ENCODE measurements at regions not wholly inside any gene's neighbourhood (a gene's known extent, or its start where the extent isn't known, plus 50 kb on each side); places are given as distances from the start of the nearest gene placed in this dataset.

- Histone ChIP-seq H3K4me3 (ENCODE audit: low read depth in 1 of 2, low read length in 2 of 2) (no peak overlapping the region), H3K9me3 (ENCODE audit: control insufficient read depth in 1 of 2, low read length in 2 of 2) (no peaks in the 10 kb centered on the region), H3K27ac (ENCODE audit: low read length) (no peak overlapping the region), H3K36me3 (ENCODE audit: control insufficient read depth in 1 of 2, insufficient read depth in 2 of 2, low read length in 2 of 2) (no peaks in the 10 kb centered on the region), H3K4me1 (ENCODE audit: control insufficient read depth in 1 of 2, insufficient read depth in 2 of 2, low read length in 2 of 2) (peaks cover 0 to 9% of the 10 kb centered on the region in 2 donors), H3K27me3 (ENCODE audit: low read depth, low read length) (no peaks in the 10 kb centered on the region)
Measured at GRCh38 chr7:15757041-15758000, 70.8 kb upstream of the MEOX2 start.

GRCh38 chr7:15755061-15755460 lies 68.6 kb upstream of the MEOX2 start:
- Histone ChIP-seq H3K4me1 (ENCODE audit: control insufficient read depth in 1 of 2, insufficient read depth in 2 of 2, low read length in 2 of 2) (peaks cover 0 to 9% of the 10 kb centered on the region in 2 donors), H3K4me3 (ENCODE audit: low read depth in 1 of 2, low read length in 2 of 2) (no peak overlapping the region), H3K27ac (ENCODE audit: low read length) (no peak overlapping the region), H3K36me3 (ENCODE audit: control insufficient read depth in 1 of 2, insufficient read depth in 2 of 2, low read length in 2 of 2) (no peaks in the 10 kb centered on the region), H3K27me3 (ENCODE audit: low read depth, low read length) (no peaks in the 10 kb centered on the region), H3K9me3 (ENCODE audit: control insufficient read depth in 1 of 2, low read length in 2 of 2) (no peaks in the 10 kb centered on the region)

- H3K36me3 ChIP-seq (ENCODE audit: control insufficient read depth in 1 of 2, insufficient read depth in 2 of 2, low read length in 2 of 2) = no peaks in the 10 kb centered on the region
- H3K27ac ChIP-seq (ENCODE audit: low read length) = no peak overlapping the region
- peaks cover 0 to 9% of the 10 kb centered on the region in 2 donors for H3K4me1 ChIP-seq (ENCODE audit: control insufficient read depth in 1 of 2, insufficient read depth in 2 of 2, low read length in 2 of 2)
Measured at GRCh38 chr7:15753887-15754579, 67.5 kb upstream of the MEOX2 start.

GRCh38 chr7:15752377-15752776 lies 65.9 kb upstream of the MEOX2 start:
- H3K27me3 ChIP-seq (ENCODE audit: low read depth, low read length) = no peaks in the 10 kb centered on the region
- no peaks in the 10 kb centered on the region for H3K36me3 ChIP-seq (ENCODE audit: control insufficient read depth in 1 of 2, insufficient read depth in 2 of 2, low read length in 2 of 2)
- H3K4me1 ChIP-seq (ENCODE audit: control insufficient read depth in 1 of 2, insufficient read depth in 2 of 2, low read length in 2 of 2) = peaks cover 0 to 18% of the 10 kb centered on the region in 2 donors
- no peak overlapping the region for H3K27ac ChIP-seq (ENCODE audit: low read length)
- no peak overlapping the region for H3K4me3 ChIP-seq (ENCODE audit: low read depth in 1 of 2, low read length in 2 of 2)
- no peaks in the 10 kb centered on the region for H3K9me3 ChIP-seq (ENCODE audit: control insufficient read depth in 1 of 2, low read length in 2 of 2)

More at GRCh38 chr7:15753887-15754579, 67.5 kb upstream of the MEOX2 start:
- H3K9me3 ChIP-seq (ENCODE audit: control insufficient read depth in 1 of 2, low read length in 2 of 2) = no peaks in the 10 kb centered on the region
- no peak overlapping the region for H3K4me3 ChIP-seq (ENCODE audit: low read depth in 1 of 2, low read length in 2 of 2)
- H3K27me3 ChIP-seq (ENCODE audit: low read depth, low read length) = no peaks in the 10 kb centered on the region

GRCh38 chr7:15751191-15751701 lies 64.8 kb upstream of the MEOX2 start:
- Histone ChIP-seq H3K9me3 (ENCODE audit: control insufficient read depth in 1 of 2, low read length in 2 of 2) (no peaks in the 10 kb centered on the region), H3K4me3 (ENCODE audit: low read depth in 1 of 2, low read length in 2 of 2) (no peak overlapping the region), H3K36me3 (ENCODE audit: control insufficient read depth in 1 of 2, insufficient read depth in 2 of 2, low read length in 2 of 2) (no peaks in the 10 kb centered on the region), H3K4me1 (ENCODE audit: control insufficient read depth in 1 of 2, insufficient read depth in 2 of 2, low read length in 2 of 2) (peaks cover 0 to 16% of the 10 kb centered on the region in 2 donors), H3K27me3 (ENCODE audit: low read depth, low read length) (no peaks in the 10 kb centered on the region), H3K27ac (ENCODE audit: low read length) (no peak overlapping the region)

- H3K4me1 ChIP-seq (ENCODE audit: control insufficient read depth in 1 of 2, insufficient read depth in 2 of 2, low read length in 2 of 2) = peaks cover 0 to 16% of the 10 kb centered on the region in 2 donors
Measured at GRCh38 chr7:15750727-15751126, 64.2 kb upstream of the MEOX2 start.

GRCh38 chr7:15749631-15750030 lies 63.1 kb upstream of the MEOX2 start:
- Histone ChIP-seq H3K4me1 (ENCODE audit: control insufficient read depth in 1 of 2, insufficient read depth in 2 of 2, low read length in 2 of 2) (peaks cover 0 to 16% of the 10 kb centered on the region in 2 donors), H3K27me3 (ENCODE audit: low read depth, low read length) (no peaks in the 10 kb centered on the region), H3K27ac (ENCODE audit: low read length) (no peak overlapping the region), H3K36me3 (ENCODE audit: control insufficient read depth in 1 of 2, insufficient read depth in 2 of 2, low read length in 2 of 2) (no peaks in the 10 kb centered on the region), H3K9me3 (ENCODE audit: control insufficient read depth in 1 of 2, low read length in 2 of 2) (no peaks in the 10 kb centered on the region), H3K4me3 (ENCODE audit: low read depth in 1 of 2, low read length in 2 of 2) (no peak overlapping the region)

More at GRCh38 chr7:15750727-15751126, 64.2 kb upstream of the MEOX2 start:
- H3K27me3 ChIP-seq (ENCODE audit: low read depth, low read length) = no peaks in the 10 kb centered on the region
- H3K36me3 ChIP-seq (ENCODE audit: control insufficient read depth in 1 of 2, insufficient read depth in 2 of 2, low read length in 2 of 2) = no peaks in the 10 kb centered on the region
- no peak overlapping the region for H3K4me3 ChIP-seq (ENCODE audit: low read depth in 1 of 2, low read length in 2 of 2)
- H3K9me3 ChIP-seq (ENCODE audit: control insufficient read depth in 1 of 2, low read length in 2 of 2) = no peaks in the 10 kb centered on the region
- H3K27ac ChIP-seq (ENCODE audit: low read length) = no peak overlapping the region

GRCh38 chr7:15747712-15748111 lies 61.2 kb upstream of the MEOX2 start:
- H3K4me3 ChIP-seq (ENCODE audit: low read depth in 1 of 2, low read length in 2 of 2) = no peak overlapping the region
- H3K27ac ChIP-seq (ENCODE audit: low read length) = no peak overlapping the region
- no peaks in the 10 kb centered on the region for H3K36me3 ChIP-seq (ENCODE audit: control insufficient read depth in 1 of 2, insufficient read depth in 2 of 2, low read length in 2 of 2)
- peaks cover 0 to 12% of the 10 kb centered on the region in 2 donors for H3K4me1 ChIP-seq (ENCODE audit: control insufficient read depth in 1 of 2, insufficient read depth in 2 of 2, low read length in 2 of 2)
- no peaks in the 10 kb centered on the region for H3K27me3 ChIP-seq (ENCODE audit: low read depth, low read length)
- no peaks in the 10 kb centered on the region for H3K9me3 ChIP-seq (ENCODE audit: control insufficient read depth in 1 of 2, low read length in 2 of 2)

- no peaks in the 10 kb centered on the region for H3K36me3 ChIP-seq (ENCODE audit: control insufficient read depth in 1 of 2, insufficient read depth in 2 of 2, low read length in 2 of 2)
- H3K4me3 ChIP-seq (ENCODE audit: low read depth in 1 of 2, low read length in 2 of 2) = no peak overlapping the region
- H3K4me1 ChIP-seq (ENCODE audit: control insufficient read depth in 1 of 2, insufficient read depth in 2 of 2, low read length in 2 of 2) = peaks cover 0 to 12% of the 10 kb centered on the region in 2 donors
- H3K27ac ChIP-seq (ENCODE audit: low read length) = no peak overlapping the region
- H3K27me3 ChIP-seq (ENCODE audit: low read depth, low read length) = no peaks in the 10 kb centered on the region
- no peaks in the 10 kb centered on the region for H3K9me3 ChIP-seq (ENCODE audit: control insufficient read depth in 1 of 2, low read length in 2 of 2)
Measured at GRCh38 chr7:15747301-15747700, 60.8 kb upstream of the MEOX2 start.

- H3K27me3 ChIP-seq (ENCODE audit: low read depth, low read length) = no peaks in the 10 kb centered on the region
- H3K9me3 ChIP-seq (ENCODE audit: control insufficient read depth in 1 of 2, low read length in 2 of 2) = no peaks in the 10 kb centered on the region
Measured at GRCh38 chr7:15743926-15744480, 57.5 kb upstream of the MEOX2 start.

GRCh38 chr7:15737601-15738000 lies 51.1 kb upstream of the MEOX2 start:
- Histone ChIP-seq H3K4me3 (ENCODE audit: low read depth in 1 of 2, low read length in 2 of 2) (no peak overlapping the region), H3K9me3 (ENCODE audit: control insufficient read depth in 1 of 2, low read length in 2 of 2) (no peaks in the 10 kb centered on the region), H3K4me1 (ENCODE audit: control insufficient read depth in 1 of 2, insufficient read depth in 2 of 2, low read length in 2 of 2) (no peaks in the 10 kb centered on the region), H3K27me3 (ENCODE audit: low read depth, low read length) (no peaks in the 10 kb centered on the region), H3K27ac (ENCODE audit: low read length) (no peak overlapping the region), H3K36me3 (ENCODE audit: control insufficient read depth in 1 of 2, insufficient read depth in 2 of 2, low read length in 2 of 2) (no peaks in the 10 kb centered on the region)

More at GRCh38 chr7:15743926-15744480, 57.5 kb upstream of the MEOX2 start:
- no peak overlapping the region for H3K27ac ChIP-seq (ENCODE audit: low read length)
- peaks cover 0 to 12% of the 10 kb centered on the region in 2 donors for H3K4me1 ChIP-seq (ENCODE audit: control insufficient read depth in 1 of 2, insufficient read depth in 2 of 2, low read length in 2 of 2)
- no peak overlapping the region for H3K4me3 ChIP-seq (ENCODE audit: low read depth in 1 of 2, low read length in 2 of 2)
- H3K36me3 ChIP-seq (ENCODE audit: control insufficient read depth in 1 of 2, insufficient read depth in 2 of 2, low read length in 2 of 2) = no peaks in the 10 kb centered on the region
